DND-41 (cell line): ENCODE measurements at regions not wholly inside any gene's neighbourhood (a gene's known extent, or its start where the extent isn't known, plus 50 kb on each side); places are given as distances from the start of the nearest gene placed in this dataset.

Experiments
- ATAC-seq: fragments of 200-7000 bp; cut with Tn5 transposase; 3 replicates; pipeline ENCODE4 v1.9.1; 2021; ENCODE audit warnings: low read depth; ENCODE audit not compliant: insufficient read depth
- DNase-seq: peaks from one replicate; pipeline ENCODE4 v3.0.0-alpha.2; 2020
- H2AFZ ChIP-seq: 2 replicates; pipeline ENCODE4 v1.6.0; 2012; ENCODE audit warnings: low read depth, low read length
- H3K27ac ChIP-seq: 2 replicates; pipeline ENCODE4 v1.5.1; 2012; ENCODE audit warnings: low read length, inconsistent platforms
- H3K27me3 ChIP-seq: fragments of 200-600 bp; sonication (generic); 2 replicates; pipeline ENCODE4 v1.6.0; 2012; ENCODE audit warnings: low read length, mild to moderate bottlenecking, inconsistent platforms; ENCODE audit not compliant: insufficient read depth, poor library complexity
- H3K36me3 ChIP-seq: 2 replicates; pipeline ENCODE4 v1.5.1; 2012; ENCODE audit warnings: low read length, inconsistent platforms; ENCODE audit not compliant: insufficient read depth
- H3K4me1 ChIP-seq: 2 replicates; pipeline ENCODE4 v1.5.1; 2012; ENCODE audit warnings: mild to moderate bottlenecking, low read length; ENCODE audit not compliant: insufficient read depth
- H3K4me2 ChIP-seq: 2 replicates; pipeline ENCODE4 v1.6.0; 2012; ENCODE audit warnings: mild to moderate bottlenecking, moderate library complexity, low read length, inconsistent platforms; ENCODE audit not compliant: insufficient read depth
- H3K4me3 ChIP-seq, 2 experiments: fragments of 200-600 bp in 1 of 2; shearing (Covaris generic) in 1 of 2; 2 replicates each; pipeline ENCODE4 v1.5.1; 2012 to 2016; ENCODE audit warnings: inconsistent platforms in 2 of 2, low read length in 2 of 2, mild to moderate bottlenecking in 2 of 2, low read depth in 1 of 2, moderate library complexity in 1 of 2
- H3K79me2 ChIP-seq: 2 replicates; pipeline ENCODE4 v1.6.0; 2012; ENCODE audit warnings: low read length, inconsistent platforms; ENCODE audit not compliant: insufficient read depth
- H3K9ac ChIP-seq: 2 replicates; pipeline ENCODE4 v1.6.0; 2012; ENCODE audit warnings: low read depth, mild to moderate bottlenecking, inconsistent platforms, low read length, moderate library complexity
- H3K9me3 ChIP-seq: 2 replicates; pipeline ENCODE4 v1.5.1; 2012; ENCODE audit warnings: low read length, moderate library complexity, mild to moderate bottlenecking, inconsistent platforms; ENCODE audit not compliant: insufficient read depth, severe bottlenecking
- H4K20me1 ChIP-seq: 2 replicates; pipeline ENCODE4 v1.6.0; 2012; ENCODE audit warnings: low read length; ENCODE audit not compliant: insufficient read depth
- EZH2 ChIP-seq: IDR thresholded peaks from 3 replicates; pipeline ENCODE4 v1.6.1; 2012; ENCODE audit warnings: borderline replicate concordance, low read depth, mild to moderate bottlenecking, moderate library complexity, low read length, inconsistent platforms; ENCODE audit not compliant: severe bottlenecking
- TF ChIP-seq, protein P1 (sequence below): IDR thresholded peaks from 2 replicates; pipeline ENCODE4 v1.5.1; 2012; ENCODE audit warnings: borderline replicate concordance, low read length, moderate library complexity, mild to moderate bottlenecking; ENCODE audit not compliant: poor library complexity, severe bottlenecking; ENCODE audit errors: extremely low read depth

DNA sequence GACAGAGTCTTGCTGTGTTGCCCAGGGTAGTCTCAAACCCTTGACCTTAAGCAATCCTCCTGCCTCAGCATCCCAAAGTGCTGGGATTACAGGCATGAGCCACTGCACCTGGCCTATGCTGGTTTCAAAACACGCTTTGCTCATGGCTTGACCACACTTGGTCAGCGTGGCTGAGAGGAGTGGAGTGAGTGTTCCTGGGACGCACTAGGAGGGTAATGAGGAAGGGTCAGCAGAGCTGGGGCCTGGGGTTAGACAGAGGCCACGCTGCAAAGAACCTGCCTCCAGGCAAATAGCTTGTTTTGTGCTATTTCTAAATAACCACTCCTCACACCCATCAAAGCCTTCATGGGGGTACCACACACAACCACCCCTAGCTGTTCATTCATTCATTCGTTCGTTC lies 77.9 kb upstream of the TOX2 start:
- no peaks in the 10 kb centered on the region for H3K4me1 ChIP-seq
- no peak overlapping the region for H3K4me3 ChIP-seq
- no peaks in the 10 kb centered on the region for H3K9me3 ChIP-seq
- no peak for TF ChIP-seq EZH2
- TF ChIP-seq, protein P1, sequence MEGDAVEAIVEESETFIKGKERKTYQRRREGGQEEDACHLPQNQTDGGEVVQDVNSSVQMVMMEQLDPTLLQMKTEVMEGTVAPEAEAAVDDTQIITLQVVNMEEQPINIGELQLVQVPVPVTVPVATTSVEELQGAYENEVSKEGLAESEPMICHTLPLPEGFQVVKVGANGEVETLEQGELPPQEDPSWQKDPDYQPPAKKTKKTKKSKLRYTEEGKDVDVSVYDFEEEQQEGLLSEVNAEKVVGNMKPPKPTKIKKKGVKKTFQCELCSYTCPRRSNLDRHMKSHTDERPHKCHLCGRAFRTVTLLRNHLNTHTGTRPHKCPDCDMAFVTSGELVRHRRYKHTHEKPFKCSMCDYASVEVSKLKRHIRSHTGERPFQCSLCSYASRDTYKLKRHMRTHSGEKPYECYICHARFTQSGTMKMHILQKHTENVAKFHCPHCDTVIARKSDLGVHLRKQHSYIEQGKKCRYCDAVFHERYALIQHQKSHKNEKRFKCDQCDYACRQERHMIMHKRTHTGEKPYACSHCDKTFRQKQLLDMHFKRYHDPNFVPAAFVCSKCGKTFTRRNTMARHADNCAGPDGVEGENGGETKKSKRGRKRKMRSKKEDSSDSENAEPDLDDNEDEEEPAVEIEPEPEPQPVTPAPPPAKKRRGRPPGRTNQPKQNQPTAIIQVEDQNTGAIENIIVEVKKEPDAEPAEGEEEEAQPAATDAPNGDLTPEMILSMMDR: no peak
- no peaks in the 10 kb centered on the region; the same call in 1 of the 2 replicates for H4K20me1 ChIP-seq
- no peaks in the 10 kb centered on the region for H3K36me3 ChIP-seq
- no peak overlapping the region for H3K27ac ChIP-seq
- H3K4me2 ChIP-seq: no peak overlapping the region
- no peak overlapping the region for H3K9ac ChIP-seq
- DNase-seq (no peak), ATAC-seq (no peak)
- peaks cover under 1% of the 10 kb centered on the region for H3K27me3 ChIP-seq
- no peak overlapping the region for H2AFZ ChIP-seq
- no peaks in the 10 kb centered on the region for H3K79me2 ChIP-seq

DNA sequence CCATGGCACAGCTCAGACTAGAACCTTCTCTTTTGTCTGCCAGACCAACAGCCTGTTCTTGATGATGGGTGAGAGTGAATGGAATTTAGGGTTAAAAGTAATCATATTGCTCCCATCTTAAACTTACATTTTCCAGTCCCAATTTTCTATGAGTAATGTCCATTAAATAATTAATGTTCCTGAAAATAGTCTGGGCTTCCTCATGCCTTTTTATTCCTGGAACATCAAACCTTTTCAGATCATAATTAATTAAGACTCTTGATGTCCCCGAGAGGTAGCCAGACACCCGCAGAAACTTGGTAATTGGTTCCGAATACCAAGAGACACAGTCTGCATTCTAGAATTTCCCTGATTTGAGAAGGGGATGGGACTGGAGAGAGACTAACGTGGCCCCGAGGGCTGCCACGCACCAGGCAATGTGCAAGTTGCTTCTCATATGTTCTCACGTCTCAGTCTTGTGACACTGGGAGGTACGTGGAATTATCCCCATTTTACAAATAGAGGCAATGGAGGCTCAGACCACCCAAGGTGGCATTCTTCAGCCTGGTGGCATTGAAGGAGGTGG lies 78.6 kb upstream of the TOX2 start:
- H4K20me1 ChIP-seq: no peaks in the 10 kb centered on the region; the same call in 1 of the 2 replicates
- H3K27me3 ChIP-seq: peaks cover 3% of the 10 kb centered on the region
- H3K4me3 ChIP-seq: no peak overlapping the region
- no peak for ATAC-seq
- no peaks in the 10 kb centered on the region for H3K79me2 ChIP-seq
- H3K9ac ChIP-seq: no peak overlapping the region
- no peak for DNase-seq
- H3K36me3 ChIP-seq: no peaks in the 10 kb centered on the region
- no peak overlapping the region for H3K27ac ChIP-seq
- TF ChIP-seq, protein P1: no peak
- TF ChIP-seq EZH2: no peak
- no peak overlapping the region for H3K4me2 ChIP-seq
- H3K4me1 ChIP-seq: no peaks in the 10 kb centered on the region
- no peak overlapping the region for H2AFZ ChIP-seq
- H3K9me3 ChIP-seq: no peaks in the 10 kb centered on the region

DNA sequence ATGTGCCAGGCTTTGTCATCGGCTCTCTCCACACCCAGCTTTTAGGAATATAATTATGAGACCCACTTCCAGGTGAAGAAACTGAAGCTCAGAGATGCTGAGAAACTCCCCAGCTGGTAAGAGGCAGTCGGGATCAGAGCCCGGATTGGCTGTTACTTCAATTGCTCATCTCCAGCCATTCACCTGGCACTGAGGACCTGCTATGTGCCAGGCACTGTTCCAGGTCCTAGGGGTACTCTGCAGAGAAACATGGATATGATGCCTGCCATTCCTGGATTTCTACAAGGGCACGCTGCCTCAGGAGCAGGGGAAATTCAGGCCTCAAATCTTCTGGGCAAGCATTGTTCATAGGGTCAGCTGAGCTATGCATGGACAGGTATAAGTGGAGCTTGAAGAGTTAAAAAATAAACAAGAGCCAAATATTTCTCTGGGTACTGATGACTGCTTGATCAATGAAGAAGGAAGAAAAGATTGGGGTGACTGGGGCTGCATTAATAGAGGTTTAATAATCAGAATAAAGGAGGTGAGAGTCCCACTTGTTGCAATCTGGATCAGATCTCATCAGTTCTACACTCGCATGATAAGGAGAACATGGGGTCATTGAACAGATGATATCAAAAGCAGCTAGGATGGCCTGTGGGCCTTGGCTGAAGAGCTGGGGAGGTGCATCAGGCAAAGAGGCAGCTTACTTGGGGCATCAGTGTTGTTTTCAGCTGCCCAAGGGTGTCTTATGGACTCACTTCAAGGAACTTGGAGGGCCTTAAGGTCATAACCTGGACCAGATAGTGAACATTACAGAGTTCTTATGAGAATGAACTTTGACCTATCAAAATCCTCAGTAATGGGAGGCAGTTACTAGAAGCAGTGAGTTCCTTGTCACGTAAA lies 80.9 kb upstream of the TOX2 start:
- H2AFZ ChIP-seq: no peak overlapping the region
- H3K36me3 ChIP-seq: no peaks in the 10 kb centered on the region
- TF ChIP-seq EZH2: no peak
- TF ChIP-seq, protein P1: no peak
- H3K27ac ChIP-seq: no peak overlapping the region
- no peak overlapping the region for H3K9ac ChIP-seq
- H3K79me2 ChIP-seq: no peaks in the 10 kb centered on the region
- ATAC-seq: no peak
- no peaks in the 10 kb centered on the region for H3K9me3 ChIP-seq
- DNase-seq: no peak
- no peaks in the 10 kb centered on the region; the same call in 1 of the 2 replicates for H4K20me1 ChIP-seq
- no peak overlapping the region for H3K4me3 ChIP-seq
- no peak overlapping the region for H3K4me2 ChIP-seq
- H3K27me3 ChIP-seq: peaks cover 3% of the 10 kb centered on the region
- no peaks in the 10 kb centered on the region for H3K4me1 ChIP-seq
